Breast epithelium (tissue), 3 donors: ENCODE measurements at regions not wholly inside any gene's neighbourhood (a gene's known extent, or its start where the extent isn't known, plus 50 kb on each side); places are given as distances from the start of the nearest gene placed in this dataset.

Experiments
- POLR2A ChIP-seq: fragments of 450-650 bp; IDR thresholded peaks from one replicate; pipeline ENCODE4 v1.6.1; 2016; ENCODE audit warnings: antibody characterized with exemption, mild to moderate bottlenecking, moderate library complexity
- POLR2AphosphoS5 ChIP-seq, 3 donors: sonication (generic); formaldehyde crosslinking; IDR thresholded peaks; one replicate each; pipeline ENCODE4 v1.6.1; 2017; ENCODE audit warnings: antibody characterized with exemption in 3 of 3
- TF ChIP-seq, protein P1 (sequence below), 3 donors: fragments of 450-650 bp; IDR thresholded peaks; one replicate each; pipeline ENCODE4 v1.5.1; 2016 to 2017; ENCODE audit warnings: antibody characterized with exemption in 3 of 3, mild to moderate bottlenecking in 3 of 3, moderate library complexity in 3 of 3

DNA sequence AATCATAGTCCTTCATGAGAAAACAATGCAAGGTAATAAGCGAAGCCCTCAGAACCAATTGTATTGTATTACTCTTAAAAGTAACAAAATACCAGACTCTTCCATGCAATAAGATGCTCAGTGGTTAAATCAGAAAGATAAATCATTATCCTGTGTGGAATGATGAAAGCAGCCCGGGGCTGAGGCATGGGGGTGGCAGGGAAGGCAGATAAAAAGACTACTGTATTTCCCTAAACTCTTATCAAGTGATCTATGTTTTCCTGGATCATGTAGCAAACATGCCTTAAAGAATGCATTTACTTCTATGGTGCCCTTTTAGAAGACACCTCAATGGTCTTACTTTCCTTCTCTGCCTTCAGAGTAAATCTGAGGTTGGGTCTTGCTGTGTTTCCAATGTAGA is 105.6 kb upstream of the DAPK1 start:
- TF ChIP-seq POLR2A (no peak), POLR2AphosphoS5 (IDR thresholded peaks at IDR 0.05) (no peak)
- TF ChIP-seq, protein P1, sequence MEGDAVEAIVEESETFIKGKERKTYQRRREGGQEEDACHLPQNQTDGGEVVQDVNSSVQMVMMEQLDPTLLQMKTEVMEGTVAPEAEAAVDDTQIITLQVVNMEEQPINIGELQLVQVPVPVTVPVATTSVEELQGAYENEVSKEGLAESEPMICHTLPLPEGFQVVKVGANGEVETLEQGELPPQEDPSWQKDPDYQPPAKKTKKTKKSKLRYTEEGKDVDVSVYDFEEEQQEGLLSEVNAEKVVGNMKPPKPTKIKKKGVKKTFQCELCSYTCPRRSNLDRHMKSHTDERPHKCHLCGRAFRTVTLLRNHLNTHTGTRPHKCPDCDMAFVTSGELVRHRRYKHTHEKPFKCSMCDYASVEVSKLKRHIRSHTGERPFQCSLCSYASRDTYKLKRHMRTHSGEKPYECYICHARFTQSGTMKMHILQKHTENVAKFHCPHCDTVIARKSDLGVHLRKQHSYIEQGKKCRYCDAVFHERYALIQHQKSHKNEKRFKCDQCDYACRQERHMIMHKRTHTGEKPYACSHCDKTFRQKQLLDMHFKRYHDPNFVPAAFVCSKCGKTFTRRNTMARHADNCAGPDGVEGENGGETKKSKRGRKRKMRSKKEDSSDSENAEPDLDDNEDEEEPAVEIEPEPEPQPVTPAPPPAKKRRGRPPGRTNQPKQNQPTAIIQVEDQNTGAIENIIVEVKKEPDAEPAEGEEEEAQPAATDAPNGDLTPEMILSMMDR (IDR thresholded peaks at IDR 0.05) = no peak
